Left ventricle myocardium inferior (tissue), 1 donor: ENCODE measurements at regions not wholly inside any gene's neighbourhood (a gene's known extent, or its start where the extent isn't known, plus 50 kb on each side); places are given as distances from the start of the nearest gene placed in this dataset.

ENCODE experiments used
- DNase-seq: peaks from one replicate; pipeline ENCODE4 v3.0.0-alpha.2; 2020
- H3K27ac ChIP-seq: fragments of 200-600 bp; replicated peaks from 2 replicates; pipeline ENCODE4 v1.8.0; 2021
- H3K27me3 ChIP-seq: fragments of 200-600 bp; 2 replicates; pipeline ENCODE4 v1.8.0; 2021; ENCODE audit warnings: low read depth
- H3K36me3 ChIP-seq: fragments of 200-600 bp; 2 replicates; pipeline ENCODE4 v1.8.0; 2021
- H3K4me1 ChIP-seq: fragments of 200-600 bp; 2 replicates; pipeline ENCODE4 v1.8.0; 2021
- H3K4me3 ChIP-seq: fragments of 200-600 bp; 2 replicates; pipeline ENCODE4 v1.8.0; 2021; ENCODE audit warnings: mild to moderate bottlenecking, moderate library complexity
- H3K9me3 ChIP-seq: fragments of 200-600 bp; replicated peaks from 2 replicates; pipeline ENCODE4 v1.8.0; 2021
- CTCF ChIP-seq: fragments of 200-600 bp; IDR thresholded peaks from 2 replicates; pipeline ENCODE4 v1.8.0; 2021; ENCODE audit warnings: antibody characterized with exemption, mild to moderate bottlenecking, borderline replicate concordance
- intact Hi-C: fragments of 100-400 bp; cut with micrococcal nuclease; formaldehyde crosslinking; loops from one replicate; pipeline ENCODE4 v1.11.0; 2022
- donor health status: DM: no; HTN: yes; CAD: no; lungs with severe emphysema.

GRCh38 chr1:54488779-54489626, 59.0 kb upstream of the ACOT11 start:
- H3K27me3 ChIP-seq = no peaks in the 10 kb centered on the region
- no peaks in the 10 kb centered on the region for H3K36me3 ChIP-seq
- H3K4me3 ChIP-seq = peak overlapping the region; percentile 79
- intact Hi-C loops = no loop called here
- TF ChIP-seq CTCF = peak; percentile 95
- peak overlapping the region; percentile 95 for H3K27ac ChIP-seq
- H3K9me3 ChIP-seq = no peaks in the 10 kb centered on the region
- peak; percentile 79 for DNase-seq
- peaks cover 42% of the 10 kb centered on the region for H3K4me1 ChIP-seq

DNA sequence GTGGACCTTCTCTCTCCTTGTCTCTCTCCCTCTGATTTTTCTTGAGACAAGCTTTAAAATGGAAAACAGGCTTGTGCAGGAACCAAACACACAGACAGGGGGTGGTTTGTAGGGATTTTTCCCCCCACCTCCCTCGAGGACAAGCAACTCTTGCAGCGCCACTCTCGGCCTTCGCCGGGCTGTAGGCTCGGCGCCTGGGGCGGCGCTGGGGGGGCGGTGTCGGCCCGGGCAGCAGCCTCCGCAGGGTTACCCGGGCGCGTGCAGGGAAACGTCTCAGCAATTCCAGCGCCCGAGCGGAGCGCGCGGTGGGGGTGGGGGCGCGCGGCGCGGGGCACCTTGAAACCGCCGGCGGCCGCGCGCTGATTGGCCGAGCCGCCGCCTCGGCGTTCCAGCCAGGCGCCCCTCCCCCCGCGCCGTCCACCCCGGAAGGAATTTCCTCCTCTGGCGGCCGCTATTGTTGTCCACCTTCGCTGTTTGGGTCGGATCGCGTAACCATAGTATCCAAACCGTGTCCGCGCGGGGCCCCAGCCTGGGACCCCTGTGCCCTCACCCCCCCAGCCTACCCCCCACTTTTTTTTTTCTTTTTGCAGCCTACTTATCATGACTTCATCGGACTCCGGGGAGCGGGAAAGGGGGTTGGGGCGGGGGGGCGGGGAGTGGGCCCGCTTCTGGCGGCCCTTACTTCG, 59.8 kb upstream of the ACOT11 start:
- H3K9me3 ChIP-seq = no peaks in the 10 kb centered on the region
- H3K27ac ChIP-seq = peak overlapping the region; percentile 95
- intact Hi-C loops = no loop called here
- no peak for TF ChIP-seq CTCF
- DNase-seq = peak; percentile 95
- no peaks in the 10 kb centered on the region for H3K36me3 ChIP-seq
- H3K27me3 ChIP-seq = no peaks in the 10 kb centered on the region
- H3K4me3 ChIP-seq = peak overlapping the region; percentile 79
- peaks cover 42% of the 10 kb centered on the region for H3K4me1 ChIP-seq

DNA sequence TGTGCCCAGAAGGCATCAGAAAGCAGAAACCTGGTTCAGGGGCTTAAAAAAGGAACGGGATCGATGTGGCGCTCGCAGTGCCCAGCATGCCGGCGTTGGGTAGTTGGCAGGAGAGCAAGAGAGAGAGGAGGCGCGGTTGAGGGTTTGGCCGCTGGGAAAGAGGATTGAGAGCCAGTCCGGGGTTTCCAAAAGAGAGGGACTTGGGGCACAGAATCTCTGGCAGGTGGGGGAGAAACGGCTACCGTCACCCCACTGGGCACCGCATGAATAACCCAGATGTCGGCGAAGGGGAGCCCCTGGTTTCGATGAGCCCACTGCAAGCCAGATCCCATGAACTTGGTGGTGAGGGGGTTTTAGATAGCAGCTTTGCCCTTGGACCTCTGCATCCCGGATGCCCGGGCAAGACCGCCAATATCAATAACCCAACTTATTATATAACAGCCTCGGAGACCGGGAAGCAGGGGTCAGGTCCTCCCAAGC, 60.4 kb upstream of the ACOT11 start:
- H3K9me3 ChIP-seq = no peaks in the 10 kb centered on the region
- no peak for TF ChIP-seq CTCF
- intact Hi-C loops = loop anchor here (2.0 kb wide), 1 partner anchor 79 kb away; no protein-coding TSS in a partner anchor
- peak; percentile 43 for DNase-seq
- peaks cover 42% of the 10 kb centered on the region for H3K4me1 ChIP-seq
- H3K36me3 ChIP-seq = no peaks in the 10 kb centered on the region
- H3K4me3 ChIP-seq = peak overlapping the region; percentile 79
- peak overlapping the region; percentile 95 for H3K27ac ChIP-seq
- no peaks in the 10 kb centered on the region for H3K27me3 ChIP-seq

- H3K9me3 ChIP-seq = no peaks in the 10 kb centered on the region
- DNase-seq = no peak
- peaks cover 42% of the 10 kb centered on the region for H3K4me1 ChIP-seq
- TF ChIP-seq CTCF = no peak
- H3K27me3 ChIP-seq = no peaks in the 10 kb centered on the region
- H3K36me3 ChIP-seq = no peaks in the 10 kb centered on the region
- H3K27ac ChIP-seq = peak overlapping the region; percentile 95
- intact Hi-C loops = loop anchor here (2.0 kb wide), 1 partner anchor 78 kb away; no protein-coding TSS in a partner anchor
- peak overlapping the region; percentile 79 for H3K4me3 ChIP-seq
Observed at GRCh38 chr1:54486907-54487306, 61.1 kb upstream of the ACOT11 start.

DNA sequence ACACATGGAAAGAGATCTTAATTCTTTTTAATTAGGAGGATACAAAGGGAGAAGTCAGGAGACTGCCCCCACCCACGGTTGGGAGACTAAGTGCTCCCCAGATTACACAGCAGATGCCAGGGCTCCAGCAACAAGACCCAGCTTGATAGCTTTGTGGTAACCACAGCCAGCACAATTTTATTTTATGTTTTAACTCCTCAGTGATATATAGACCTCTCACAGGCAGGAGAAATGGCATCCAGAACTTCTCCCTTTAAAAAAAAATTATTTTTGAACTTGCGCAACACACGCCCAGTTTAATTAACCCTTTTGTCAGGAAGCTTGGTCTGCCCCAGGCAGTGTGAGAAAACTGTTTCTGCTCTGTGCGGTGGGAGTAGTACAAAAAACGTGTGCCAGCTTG, 62.6 kb upstream of the ACOT11 start:
- H3K4me3 ChIP-seq = no peak overlapping the region
- H3K27me3 ChIP-seq = no peaks in the 10 kb centered on the region
- TF ChIP-seq CTCF = no peak
- no peaks in the 10 kb centered on the region for H3K9me3 ChIP-seq
- H3K4me1 ChIP-seq = peaks cover 33% of the 10 kb centered on the region
- DNase-seq = no peak
- no peak overlapping the region for H3K27ac ChIP-seq
- H3K36me3 ChIP-seq = no peaks in the 10 kb centered on the region
- intact Hi-C loops = no loop called here
